HCEC 1CT (cell line): ENCODE measurements at regions not wholly inside any gene's neighbourhood (a gene's known extent, or its start where the extent isn't known, plus 50 kb on each side); places are given as distances from the start of the nearest gene placed in this dataset.
"Not testable (repeated sequence)": the region's sequence is repeated elsewhere in the genome, so short reads cannot be mapped to it uniquely, and the experiment has no call there.

Experiments
- DNase-seq: peaks from one replicate; pipeline ENCODE4 v3.0.0-alpha.2; 2017

DNA sequence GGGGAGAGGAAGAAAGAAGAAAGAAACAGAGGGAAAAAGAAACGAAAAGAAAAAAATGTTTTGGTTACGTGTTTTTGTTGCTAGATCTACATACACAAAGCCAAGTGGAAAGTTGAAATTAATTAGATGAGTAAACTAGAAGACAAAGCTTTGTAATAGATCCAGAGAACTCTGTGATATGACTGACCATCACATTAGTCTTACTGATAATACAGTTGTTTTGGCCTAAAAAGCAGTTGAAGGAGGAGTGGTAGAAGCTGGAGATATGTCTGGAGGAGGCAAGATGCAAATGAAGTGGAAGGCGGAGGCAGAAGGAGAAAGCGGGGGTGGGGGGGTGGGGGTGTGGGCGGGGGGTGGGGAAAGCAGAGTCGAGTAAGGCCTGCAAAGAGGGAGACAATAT lies 500.1 kb upstream of the ID4 start:
- no peak for DNase-seq

- DNase-seq: no peak
Observed at GRCh38 chr6:19342616-19343015, 494.6 kb upstream of the ID4 start.

GRCh38 chr6:19349429-19349828 lies 487.7 kb upstream of the ID4 start:
- no peak for DNase-seq

DNA sequence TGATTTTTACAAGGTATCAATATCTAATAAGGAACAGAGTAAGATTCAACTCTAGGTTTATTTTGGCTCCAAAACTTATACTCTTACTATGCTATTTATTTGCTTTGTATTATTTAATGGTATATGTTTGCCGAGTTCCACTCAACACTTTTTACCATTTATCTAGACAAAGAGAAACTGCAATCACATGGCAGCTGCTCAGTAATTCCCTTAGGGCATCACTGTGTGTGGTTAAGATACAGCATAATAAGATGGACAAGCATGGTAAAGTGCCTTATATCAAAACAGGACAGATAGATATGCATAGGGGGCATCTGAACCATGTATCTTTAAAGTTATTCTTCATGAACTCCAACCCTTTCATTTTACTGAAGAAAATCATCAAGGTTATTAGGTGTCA lies 483.0 kb upstream of the ID4 start:
- no peak for DNase-seq

DNA sequence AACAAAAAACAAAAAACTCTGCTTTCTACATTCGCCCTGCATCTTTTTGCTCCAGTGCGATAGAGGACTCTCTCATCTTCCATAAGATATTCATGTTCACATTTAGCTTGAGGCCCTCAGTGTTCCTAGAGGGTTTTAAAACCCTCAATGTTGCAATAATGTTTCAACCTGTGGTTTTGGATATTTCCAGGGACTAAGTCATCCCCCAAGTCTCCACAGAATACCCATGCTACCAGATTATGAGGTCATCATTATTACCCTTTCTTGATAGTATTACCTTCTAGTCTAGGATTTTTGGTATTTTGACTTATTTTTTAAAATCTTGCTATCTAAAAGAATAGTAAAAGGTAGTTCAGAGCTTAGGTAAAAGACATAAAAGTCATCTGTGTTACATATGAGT lies 480.5 kb upstream of the ID4 start:
- no peak for DNase-seq

- no peak for DNase-seq
Observed at GRCh38 chr6:19362396-19362795, 474.8 kb upstream of the ID4 start.

DNA sequence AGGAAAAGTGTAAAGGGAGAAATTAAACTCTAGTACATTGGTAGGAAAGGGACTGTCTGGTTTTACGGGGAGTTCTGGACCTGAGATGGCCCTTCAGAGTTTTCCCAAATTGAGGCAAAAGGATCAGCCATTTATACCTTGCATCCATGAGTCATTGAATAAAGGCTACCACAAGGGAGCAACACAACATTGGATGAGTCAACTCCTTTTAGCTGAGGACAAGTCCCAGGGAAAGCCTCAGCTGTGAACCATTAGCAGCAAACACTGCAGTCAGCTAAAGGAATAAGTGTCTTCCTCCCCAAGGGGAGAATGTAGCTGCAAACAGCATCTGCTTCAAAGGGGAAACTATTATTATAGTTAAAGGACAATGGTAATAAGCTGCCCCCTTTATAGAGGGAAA lies 468.7 kb upstream of the ID4 start:
- no peak for DNase-seq

GRCh38 chr6:19369785-19370184 lies 467.4 kb upstream of the ID4 start:
- no peak for DNase-seq

GRCh38 chr6:19370831-19371230 lies 466.3 kb upstream of the ID4 start:
- no peak for DNase-seq

DNA sequence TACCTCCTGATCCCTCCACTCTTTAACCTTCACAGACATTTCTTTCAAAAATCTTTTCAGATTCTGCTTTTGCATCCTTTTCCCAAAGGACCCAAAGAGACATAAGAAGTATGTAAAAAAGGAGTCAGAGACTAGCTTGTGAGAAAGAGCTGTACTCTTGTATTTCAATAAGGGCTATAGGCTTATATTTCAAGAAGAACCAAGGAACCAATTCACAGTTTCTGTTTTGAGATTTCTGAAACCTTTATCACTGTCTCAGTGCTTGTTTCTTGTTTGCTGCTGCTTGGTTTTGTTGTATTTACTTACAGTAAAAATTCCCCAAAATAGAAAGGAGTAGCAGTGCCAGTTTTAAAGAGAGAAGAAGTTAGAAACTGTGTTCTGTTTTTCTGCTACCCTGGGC lies 461.6 kb upstream of the ID4 start:
- no peak for DNase-seq

DNA sequence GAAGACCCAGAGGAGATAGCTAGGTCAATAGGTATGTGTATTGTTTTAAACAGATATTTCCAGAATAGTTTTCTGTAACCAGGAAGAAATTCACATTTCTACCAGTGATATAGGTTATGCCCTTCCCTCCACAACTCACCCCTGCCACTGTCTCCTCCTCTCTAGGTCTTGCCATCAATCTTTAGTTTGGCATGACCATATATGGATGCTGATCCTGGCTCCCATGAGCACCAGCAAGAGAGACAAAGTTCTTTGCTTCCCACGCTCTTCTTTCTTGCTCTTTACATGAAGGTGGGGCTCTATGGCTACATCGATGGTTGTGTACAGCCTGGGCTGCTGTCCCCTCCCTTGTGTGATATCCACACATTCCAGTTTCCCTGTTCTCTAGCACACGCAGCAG lies 459.4 kb upstream of the ID4 start:
- no peak for DNase-seq

DNA sequence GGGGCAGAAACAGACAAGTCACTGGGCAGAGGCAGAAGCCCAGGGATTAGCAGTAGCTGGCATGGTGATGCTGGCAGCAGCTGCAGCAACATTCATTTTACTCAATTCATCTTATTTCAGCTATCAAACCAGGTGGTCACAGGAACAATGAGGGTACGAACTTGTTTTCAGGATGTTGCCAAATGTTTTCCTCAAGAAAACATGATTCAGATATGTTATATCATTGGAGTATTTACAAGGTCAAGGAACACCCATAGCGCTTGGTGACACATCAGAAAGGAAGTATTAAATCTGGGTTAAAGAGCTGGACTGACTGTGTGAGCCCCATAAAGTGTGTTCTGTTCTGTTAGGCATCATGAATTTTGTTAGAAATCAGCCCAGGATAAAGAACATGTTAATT lies 456.9 kb upstream of the ID4 start:
- no peak for DNase-seq

GRCh38 chr6:19382676-19383075 lies 454.5 kb upstream of the ID4 start:
- no peak for DNase-seq

DNA sequence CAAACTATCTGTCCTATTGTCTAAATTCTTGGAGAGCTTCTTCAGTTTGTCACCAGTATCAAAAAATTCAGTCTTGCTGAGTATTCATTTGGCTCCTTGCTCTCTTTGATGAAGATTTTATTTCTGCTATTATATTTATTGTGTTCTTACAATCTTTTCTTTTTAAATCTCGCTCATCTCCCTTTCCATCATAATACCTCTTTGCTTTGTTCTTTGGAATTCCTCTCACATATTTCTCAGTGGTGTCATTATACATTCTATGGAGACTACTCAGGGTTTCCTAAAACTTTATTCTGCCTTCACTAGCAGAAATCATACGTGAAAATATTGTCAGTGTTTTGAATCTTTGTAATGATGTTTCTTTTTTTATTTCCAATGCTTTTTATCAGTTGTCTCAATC lies 445.2 kb upstream of the ID4 start:
- DNase-seq: no peak

DNA sequence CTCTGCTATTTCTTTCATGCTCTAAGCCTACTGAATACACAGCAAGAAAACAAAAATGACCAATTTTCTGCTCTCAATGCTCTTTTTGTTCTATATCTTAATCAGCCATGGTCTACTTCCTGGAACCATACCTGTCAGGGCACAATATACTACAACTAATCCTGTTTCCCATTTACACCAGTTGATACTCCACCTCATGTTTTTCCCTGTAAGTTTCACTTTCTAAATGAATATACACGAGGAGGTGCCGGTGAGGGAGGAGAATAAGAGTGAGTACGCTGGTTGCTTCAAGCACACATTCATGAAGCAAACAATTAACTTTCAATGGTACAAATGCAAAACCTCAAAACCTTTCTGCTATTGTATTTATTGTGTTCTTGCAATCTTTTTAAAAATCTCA lies 443.1 kb upstream of the ID4 start:
- no peak for DNase-seq

GRCh38 chr6:19394687-19395086 lies 442.5 kb upstream of the ID4 start:
- no peak for DNase-seq

- DNase-seq: no peak
Observed at GRCh38 chr6:19395316-19395715, 441.9 kb upstream of the ID4 start.

DNA sequence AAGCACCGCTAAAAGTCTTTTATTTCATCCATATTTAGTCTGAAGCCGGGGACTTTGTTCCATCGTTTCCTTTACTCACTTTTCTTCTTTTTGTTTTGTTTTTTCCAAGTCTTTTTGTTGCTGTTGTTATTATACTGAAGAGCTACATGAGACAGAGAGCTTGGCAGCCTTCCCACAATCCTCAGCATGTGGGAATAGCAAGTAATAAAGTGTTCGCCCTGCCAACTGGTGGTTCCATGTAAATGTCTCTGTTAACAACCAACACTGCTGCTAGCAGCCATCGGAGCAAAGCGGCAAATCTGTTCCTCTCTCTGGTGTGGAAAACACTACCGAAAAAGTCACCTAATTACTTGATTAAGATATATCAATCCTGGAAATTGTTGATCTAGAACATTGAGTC lies 437.8 kb upstream of the ID4 start:
- no peak for DNase-seq

- not testable (repeated sequence) for DNase-seq
Observed at GRCh38 chr6:19404884-19405283, 432.3 kb upstream of the ID4 start.

GRCh38 chr6:19408331-19408730 lies 428.8 kb upstream of the ID4 start:
- no peak for DNase-seq

- no peak for DNase-seq
Observed at GRCh38 chr6:19410481-19410880, 426.7 kb upstream of the ID4 start.

DNA sequence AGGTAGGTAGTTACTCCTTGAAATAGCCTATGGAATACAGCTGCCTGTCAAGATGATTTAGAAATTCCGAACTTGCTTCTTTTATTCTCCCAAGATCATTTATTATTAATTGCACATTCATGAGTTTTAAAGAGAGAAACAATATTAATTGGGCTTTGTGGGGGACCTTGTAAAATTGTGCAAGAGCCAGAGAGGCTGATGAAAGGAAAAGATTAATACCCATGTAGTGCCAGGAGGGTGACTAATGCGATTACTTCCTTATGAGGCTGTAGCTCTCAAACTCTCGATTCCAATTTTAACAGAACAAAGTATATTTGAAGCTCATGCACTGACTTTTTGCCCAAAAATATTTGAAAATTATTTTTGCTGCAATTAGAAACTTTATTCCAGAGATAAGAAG lies 423.8 kb upstream of the ID4 start:
- DNase-seq: no peak

- DNase-seq: no peak
Observed at GRCh38 chr6:19415605-19416326, 421.4 kb upstream of the ID4 start.

DNA sequence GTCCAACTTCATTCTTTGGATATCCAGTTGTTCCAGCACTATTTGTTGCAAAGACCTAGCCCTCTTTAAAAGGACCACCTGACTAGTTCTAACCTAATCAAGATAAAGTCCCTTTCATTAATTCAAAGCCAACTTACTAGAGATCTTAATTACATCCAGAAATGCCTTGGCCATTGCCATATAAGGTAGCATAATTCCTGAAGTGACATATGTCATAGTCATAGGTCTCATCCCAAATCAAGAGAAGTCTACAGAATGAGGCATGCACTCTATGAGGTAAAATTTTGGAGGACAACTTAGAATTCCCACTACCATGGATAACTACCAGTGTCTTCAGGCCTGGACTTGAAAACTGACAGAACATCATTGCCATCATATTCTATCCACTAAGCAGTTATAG lies 420.4 kb upstream of the ID4 start:
- no peak for DNase-seq

DNA sequence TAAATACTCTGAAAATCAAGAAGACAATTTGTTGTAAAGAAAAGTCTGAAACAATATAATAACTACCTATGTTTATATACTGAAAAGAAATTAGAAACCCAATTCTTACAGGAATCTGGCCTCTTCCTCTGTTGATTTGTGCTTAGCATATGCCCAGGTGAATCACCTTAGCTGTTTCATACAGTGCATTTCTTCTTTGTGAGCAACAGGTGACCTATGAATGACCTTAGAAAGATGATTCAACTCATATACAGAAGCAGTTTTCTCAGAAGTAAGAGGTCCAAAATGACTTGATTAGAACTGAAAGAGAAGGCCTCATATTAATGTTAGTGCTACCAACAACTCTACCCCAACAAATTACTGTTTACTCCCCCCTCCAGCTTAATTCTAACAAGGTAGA lies 419.5 kb upstream of the ID4 start:
- DNase-seq: no peak

DNA sequence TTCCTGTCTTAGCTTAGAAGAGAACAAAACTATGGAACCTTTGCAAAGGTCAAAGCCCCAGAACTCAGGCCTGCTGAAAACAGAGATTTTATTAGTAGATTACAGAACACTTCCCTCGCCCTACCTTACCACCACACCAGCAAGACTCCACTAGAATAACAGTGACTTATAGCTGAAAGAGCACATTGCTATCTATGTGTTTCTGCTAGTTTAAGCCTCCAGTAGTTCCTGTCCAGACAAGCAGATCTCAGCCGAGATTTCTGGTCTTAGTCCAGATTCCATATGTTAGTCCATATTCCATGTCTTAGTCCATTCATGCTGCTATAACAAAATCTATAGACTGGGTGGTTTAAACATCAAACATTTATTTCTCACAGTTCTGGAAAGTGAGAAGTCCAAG lies 412.3 kb upstream of the ID4 start:
- no peak for DNase-seq
